Suprapubic skin (tissue), 3 donors: ENCODE measurements at regions not wholly inside any gene's neighbourhood (a gene's known extent, or its start where the extent isn't known, plus 50 kb on each side); places are given as distances from the start of the nearest gene placed in this dataset.

ENCODE experiments used
- POLR2AphosphoS5 ChIP-seq, 3 donors: sonication (generic); formaldehyde crosslinking; IDR thresholded peaks; one replicate each; pipeline ENCODE4 v1.6.1; 2017; ENCODE audit warnings: antibody characterized with exemption in 3 of 3
- TF ChIP-seq, protein P1 (sequence below), 2 donors: fragments of 200-600 bp in 1 of 2; fragments of 450-650 bp in 1 of 2; sonication (generic) in 1 of 2; IDR thresholded peaks; one replicate each; pipeline ENCODE4 v1.5.1; 2016 to 2019; ENCODE audit warnings: antibody characterized with exemption in 2 of 2, mild to moderate bottlenecking in 1 of 2, moderate library complexity in 1 of 2

GRCh38 chr12:66879409-66879808, 200.5 kb upstream of the GRIP1 start:
- TF ChIP-seq, protein P1, sequence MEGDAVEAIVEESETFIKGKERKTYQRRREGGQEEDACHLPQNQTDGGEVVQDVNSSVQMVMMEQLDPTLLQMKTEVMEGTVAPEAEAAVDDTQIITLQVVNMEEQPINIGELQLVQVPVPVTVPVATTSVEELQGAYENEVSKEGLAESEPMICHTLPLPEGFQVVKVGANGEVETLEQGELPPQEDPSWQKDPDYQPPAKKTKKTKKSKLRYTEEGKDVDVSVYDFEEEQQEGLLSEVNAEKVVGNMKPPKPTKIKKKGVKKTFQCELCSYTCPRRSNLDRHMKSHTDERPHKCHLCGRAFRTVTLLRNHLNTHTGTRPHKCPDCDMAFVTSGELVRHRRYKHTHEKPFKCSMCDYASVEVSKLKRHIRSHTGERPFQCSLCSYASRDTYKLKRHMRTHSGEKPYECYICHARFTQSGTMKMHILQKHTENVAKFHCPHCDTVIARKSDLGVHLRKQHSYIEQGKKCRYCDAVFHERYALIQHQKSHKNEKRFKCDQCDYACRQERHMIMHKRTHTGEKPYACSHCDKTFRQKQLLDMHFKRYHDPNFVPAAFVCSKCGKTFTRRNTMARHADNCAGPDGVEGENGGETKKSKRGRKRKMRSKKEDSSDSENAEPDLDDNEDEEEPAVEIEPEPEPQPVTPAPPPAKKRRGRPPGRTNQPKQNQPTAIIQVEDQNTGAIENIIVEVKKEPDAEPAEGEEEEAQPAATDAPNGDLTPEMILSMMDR (IDR thresholded peaks at IDR 0.05) = no peak
- TF ChIP-seq POLR2AphosphoS5 (IDR thresholded peaks at IDR 0.05) = no peak
